HepG2 (cell line): ENCODE measurements at regions not wholly inside any gene's neighbourhood (a gene's known extent, or its start where the extent isn't known, plus 50 kb on each side); places are given as distances from the start of the nearest gene placed in this dataset.

Source experiments
- ATAC-seq: fragments of 200-7000 bp; cut with Tn5 transposase; 3 replicates; pipeline ENCODE4 v1.9.1; 2020; ENCODE audit warnings: mild to moderate bottlenecking, moderate library complexity
- BruUV-seq: library from RNA; stranded (reverse); fragments of 400-500 nt; replicated peaks from 2 replicates; lab custom pipeline; 2021; lab: Mats Ljungman, UMichigan
- CTCF ChIA-PET: fragments of 300-600 bp; formaldehyde crosslinking; extraction: SDS; loops from one replicate; lab custom pipeline; 2021; ENCODE audit warnings: low total read pairs, inconsistent platforms, low intra/inter-chr PET ratio; lab: Yijun Ruan, JAX
- POLR2A ChIA-PET: fragments of 350-600 bp; sonication (Branson Sonifier 250); formaldehyde crosslinking; loops from one replicate; lab custom pipeline; 2020; ENCODE audit warnings: antibody characterized with exemption, inconsistent platforms; lab: Yijun Ruan, JAX
- DNase-seq: peaks from one replicate; pipeline ENCODE4 v3.0.0-alpha.2; 2015; ENCODE audit warnings: low spot score
- FAIRE-seq: peaks from 3 replicates; lab custom pipeline; 2011; peaks lifted over from hg19 to GRCh38; lab: Jason Lieb, UNC
- H2AFZ ChIP-seq: one replicate; pipeline ENCODE4 v1.6.1; 2011; ENCODE audit warnings: low read length, inconsistent platforms
- H3K27ac ChIP-seq: fragments of 300-600 bp; 3 replicates; pipeline ENCODE4 v1.8.0; 2011; ENCODE audit warnings: mixed run types, mild to moderate bottlenecking, mixed read lengths, low read length, inconsistent platforms; ENCODE audit not compliant: insufficient read depth; ENCODE audit errors: extremely low read length
- H3K27me3 ChIP-seq, 2 experiments: fragments of 200-600 bp in 1 of 2; 2 replicates in 1 of 2; 3 replicates in 1 of 2; pipeline versions ENCODE4 v1.6.0 to v1.8.0; 2011; ENCODE audit warnings: low read length in 2 of 2, mild to moderate bottlenecking in 2 of 2, moderate library complexity in 2 of 2, inconsistent platforms in 1 of 2; ENCODE audit not compliant: insufficient read depth in 2 of 2, control insufficient read depth in 1 of 2
- H3K36me3 ChIP-seq, 2 experiments: fragments of 200-600 bp in 1 of 2; replicated peaks in 1 of 2; 2 replicates in 1 of 2; 3 replicates in 1 of 2; pipeline versions ENCODE4 v1.5.1 to v1.8.0; 2011; ENCODE audit warnings: low read length in 2 of 2, inconsistent platforms in 1 of 2; ENCODE audit not compliant: insufficient read depth in 2 of 2, control insufficient read depth in 1 of 2
- H3K4me1 ChIP-seq: 2 replicates; pipeline ENCODE4 v1.5.1; 2012; ENCODE audit warnings: low read length, inconsistent platforms; ENCODE audit not compliant: insufficient read depth
- H3K4me2 ChIP-seq: 2 replicates; pipeline ENCODE4 v1.6.0; 2011; ENCODE audit warnings: low read depth, low read length, inconsistent platforms
- H3K4me3 ChIP-seq, 3 experiments: fragments of 200-600 bp in 1 of 3; sonication (generic), shearing (Covaris generic) in 1 of 3; replicated peaks in 1 of 3; 2 replicates each; pipeline ENCODE4 v1.5.1; 2011 to 2016; ENCODE audit warnings: low read length in 3 of 3, inconsistent platforms in 2 of 3, low read depth in 2 of 3, mild to moderate bottlenecking in 2 of 3, control low read depth in 1 of 3, mixed read lengths in 1 of 3; ENCODE audit not compliant: insufficient read depth in 1 of 3
- H3K79me2 ChIP-seq: one replicate; pipeline ENCODE4 v1.6.1; 2011; ENCODE audit warnings: low read length, inconsistent platforms; ENCODE audit not compliant: insufficient read depth
- H3K9ac ChIP-seq: 2 replicates; pipeline ENCODE4 v1.6.0; 2011; ENCODE audit warnings: mild to moderate bottlenecking, low read depth, low read length, inconsistent platforms; ENCODE audit not compliant: insufficient read depth
- H3K9me3 ChIP-seq: 2 replicates; pipeline ENCODE4 v1.5.1; 2012; ENCODE audit warnings: mild to moderate bottlenecking, low read length
- H4K20me1 ChIP-seq: 2 replicates; pipeline ENCODE4 v1.6.0; 2011; ENCODE audit warnings: inconsistent platforms, mild to moderate bottlenecking, low read length, moderate library complexity; ENCODE audit not compliant: insufficient read depth
- CREB1 ChIP-seq, 2 experiments: fragments of 450-650 bp in 1 of 2; IDR thresholded peaks; 2 replicates each; pipeline ENCODE4 v1.6.1; 2016 to 2017; ENCODE audit warnings: control low read depth in 1 of 2, mild to moderate bottlenecking in 1 of 2, missing compliant biosample characterization in 1 of 2, missing genetic modification characterization in 1 of 2
- FOXM1 ChIP-seq: sonication (generic); formaldehyde crosslinking; IDR thresholded peaks from 2 replicates; pipeline ENCODE4 v1.5.0; 2020; ENCODE audit warnings: missing genetic modification reagents
- MIER2 ChIP-seq: IDR thresholded peaks from 2 replicates; pipeline ENCODE4 v1.6.1; 2016; ENCODE audit warnings: missing biosample characterization, missing genetic modification reagents
- NFATC3 ChIP-seq: sonication (generic); formaldehyde crosslinking; IDR thresholded peaks from 2 replicates; pipeline ENCODE4 v1.5.1; 2020; ENCODE audit warnings: mild to moderate bottlenecking, missing genetic modification reagents
- NFKBIZ ChIP-seq: IDR thresholded peaks from 2 replicates; pipeline ENCODE4 v1.6.1; 2018; ENCODE audit warnings: missing genetic modification reagents, missing compliant biosample characterization
- PHB2 ChIP-seq: fragments of 450-650 bp; IDR thresholded peaks from 2 replicates; pipeline ENCODE4 v1.6.1; 2018; ENCODE audit not compliant: partially characterized antibody
- SIX4 ChIP-seq: sonication (generic); formaldehyde crosslinking; IDR thresholded peaks from 2 replicates; pipeline ENCODE4 v1.4.0; 2020; ENCODE audit warnings: missing genetic modification reagents
- STAT6 ChIP-seq: sonication (generic); formaldehyde crosslinking; IDR thresholded peaks from 2 replicates; pipeline ENCODE4 v1.4.0; 2020; ENCODE audit warnings: missing genetic modification reagents, mild to moderate bottlenecking, borderline replicate concordance
- TP53 ChIP-seq: sonication (generic); formaldehyde crosslinking; conservative IDR thresholded peaks from 2 replicates; pipeline ENCODE4 v1.4.0; 2020; ENCODE audit warnings: missing genetic modification reagents
- XRCC5 ChIP-seq: fragments of 200-400 bp; formaldehyde crosslinking; optimal IDR thresholded peaks from 2 replicates; pipeline ENCODE3; 2017; ENCODE audit warnings: mild to moderate bottlenecking, low read length
- ZNF281 ChIP-seq: sonication (generic); formaldehyde crosslinking; IDR thresholded peaks from 2 replicates; pipeline ENCODE4 v1.4.0; 2020; ENCODE audit warnings: missing genetic modification reagents, borderline replicate concordance
- ZNF530 ChIP-seq: sonication (generic); formaldehyde crosslinking; IDR thresholded peaks from 2 replicates; pipeline ENCODE4 v1.5.0; 2020; ENCODE audit warnings: low read depth, mild to moderate bottlenecking, missing genetic modification reagents
- ZNF576 ChIP-seq: sonication (generic); formaldehyde crosslinking; IDR thresholded peaks from 2 replicates; pipeline ENCODE4 v1.4.0; 2020; ENCODE audit warnings: mild to moderate bottlenecking, missing genetic modification reagents
- ZNF775 ChIP-seq: sonication (generic); formaldehyde crosslinking; IDR thresholded peaks from 2 replicates; pipeline ENCODE4 v1.4.0; 2020; ENCODE audit warnings: missing genetic modification reagents, mild to moderate bottlenecking, moderate library complexity, borderline replicate concordance
- ZNF839 ChIP-seq: sonication (generic); formaldehyde crosslinking; IDR thresholded peaks from 2 replicates; pipeline ENCODE4 v1.4.0; 2020; ENCODE audit warnings: missing genetic modification reagents, mild to moderate bottlenecking, borderline replicate concordance
- WGBS: methylation state at CpG from one replicate; pipeline ENCODE4 v1.1.6; 2017; ENCODE audit warnings: low lambda C conversion rate; 5-methylcytosine and 5-hydroxymethylcytosine counted together
- in situ Hi-C: cut with HindIII; loops from 2 replicates; pipeline ENCODE4 v1.10.0; 2017; ENCODE audit warnings: low pct_unique_long_range_greater_than_20kb; ENCODE audit not compliant: extremely low pct_ligation_motif_present
- intact Hi-C: fragments of 100-400 bp; cut with micrococcal nuclease; formaldehyde crosslinking; loops from one replicate; pipeline ENCODE4 v1.10.0; 2022; ENCODE audit not compliant: unreplicated experiment
- TF ChIP-seq, protein P1 (sequence below): IDR thresholded peaks from 2 replicates; pipeline ENCODE4 v1.6.1; 2016; ENCODE audit warnings: low read depth, borderline replicate concordance

- WGBS = 67% methylated on average over 12 of the region's 15 CpGs
- in situ Hi-C loops = no loop called here
- TF ChIP-seq ZNF281 (CRISPR knock-in tag) (no peak), ZNF530 (CRISPR knock-in tag) (no peak), CREB1 (IDR thresholded peaks at IDR 0.05) (no peak), CREB1 (CRISPR knock-in tag; IDR thresholded peaks at IDR 0.05) (no peak), TP53 (CRISPR knock-in tag) (no peak), XRCC5 (no peak), NFKBIZ (CRISPR knock-in tag) (no peak), MIER2 (no peak), SIX4 (CRISPR knock-in tag) (no peak), STAT6 (CRISPR knock-in tag) (no peak), ZNF775 (CRISPR knock-in tag) (no peak), PHB2 (no peak), ZNF576 (no peak), NFATC3 (CRISPR knock-in tag) (no peak), ZNF839 (CRISPR knock-in tag) (no peak), FOXM1 (no peak)
- TF ChIP-seq, protein P1, sequence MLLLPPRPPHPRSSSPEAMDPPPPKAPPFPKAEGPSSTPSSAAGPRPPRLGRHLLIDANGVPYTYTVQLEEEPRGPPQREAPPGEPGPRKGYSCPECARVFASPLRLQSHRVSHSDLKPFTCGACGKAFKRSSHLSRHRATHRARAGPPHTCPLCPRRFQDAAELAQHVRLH (CRISPR knock-in tag) = no peak
- ChIA-PET POLR2A (no interaction called here), CTCF (no interaction called here)
- H3K4me2 ChIP-seq = no peak overlapping the region
- H3K9me3 ChIP-seq = no peaks in the 10 kb centered on the region
- no peak overlapping the region for H3K4me3 ChIP-seq
- no peak for FAIRE-seq
- H4K20me1 ChIP-seq = no peaks in the 10 kb centered on the region; the same call in 1 of the 2 replicates
- no peaks in the 10 kb centered on the region for H3K79me2 ChIP-seq
- no peak for DNase-seq
- H3K27ac ChIP-seq = no peak overlapping the region
- no peak for ATAC-seq
- BruUV-seq = no TSS peak
- H3K9ac ChIP-seq = no peak overlapping the region
- intact Hi-C loops = no loop called here
- H3K4me1 ChIP-seq = peaks cover 22% of the 10 kb centered on the region
- no peak overlapping the region for H2AFZ ChIP-seq
- no peaks in the 10 kb centered on the region for H3K36me3 ChIP-seq
- peaks cover 1 to 14% of the 10 kb centered on the region in 2 experiments; a peak in 2 of 5 replicates for H3K27me3 ChIP-seq
Measured at GRCh38 chr3:194040516-194041273, 95.3 kb upstream of the HES1 start.
